ENCODE measurements at regions not wholly inside any gene's neighbourhood (a gene's known extent, or its start where the extent isn't known, plus 50 kb on each side); places are given as distances from the start of the nearest gene placed in this dataset.
"Not testable (repeated sequence)": the region's sequence is repeated elsewhere in the genome, so short reads cannot be mapped to it uniquely, and the experiment has no call there.

DNA sequence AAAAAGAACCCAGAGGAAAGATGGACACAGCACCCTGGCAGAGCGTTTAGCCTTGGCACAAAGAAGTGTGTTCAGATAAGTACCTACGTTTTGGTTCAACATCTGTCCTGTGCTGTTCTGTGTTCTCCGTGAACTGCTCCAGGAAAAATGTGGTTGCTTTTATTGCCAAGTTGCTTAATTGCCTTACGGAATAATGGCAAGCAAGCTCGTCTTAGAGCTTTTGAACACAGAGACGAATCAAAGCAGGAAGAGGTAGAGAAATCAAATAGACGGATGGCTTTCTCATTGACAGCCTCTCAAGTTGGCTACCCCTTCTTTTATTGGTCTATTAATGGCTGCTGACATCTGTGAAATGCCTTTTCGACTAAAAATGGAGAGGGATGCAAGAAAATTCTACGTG lies 911.1 kb upstream of the EEF2KMT start:
- DNase-seq = no peak

DNA sequence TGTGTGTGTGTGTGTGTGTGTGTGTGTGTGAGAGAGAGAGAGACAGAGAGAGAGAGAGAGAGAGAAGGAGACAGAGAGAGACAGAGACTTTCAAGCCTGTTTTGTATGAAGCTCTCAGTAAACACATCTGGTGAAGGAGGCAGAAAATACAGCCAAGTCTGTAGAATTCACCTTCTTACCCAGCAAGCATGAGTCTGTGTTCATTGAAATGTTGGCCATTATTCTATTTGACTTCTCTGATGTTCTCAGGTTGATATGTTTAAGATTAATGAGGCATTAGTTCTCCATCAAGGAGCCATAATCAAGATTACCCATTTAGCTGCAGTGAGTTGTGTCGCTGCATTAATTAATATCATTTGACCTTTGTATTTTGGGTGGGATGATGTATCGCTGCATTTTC lies 895.8 kb upstream of the EEF2KMT start:
- no peak for DNase-seq

DNA sequence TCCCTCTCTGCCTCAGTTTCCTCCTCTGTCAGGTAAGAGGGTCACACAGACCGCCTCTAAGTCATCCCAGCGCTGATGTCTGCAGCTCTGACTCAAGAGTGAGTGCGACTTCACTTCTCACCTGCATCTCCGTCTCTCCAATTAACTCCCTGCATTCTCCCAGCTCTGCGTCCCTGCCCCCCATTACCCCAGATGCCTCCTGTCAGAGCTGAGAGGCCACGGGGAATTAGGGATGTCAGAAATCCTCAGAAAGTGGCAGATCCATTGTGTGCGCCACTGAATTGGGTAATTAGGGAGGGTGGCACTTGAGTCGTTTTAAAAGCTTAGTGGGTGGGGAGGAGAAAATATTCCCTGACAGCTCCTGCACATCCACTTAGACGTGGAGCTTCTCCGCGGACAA lies 885.4 kb upstream of the EEF2KMT start:
- no peak for DNase-seq

DNA sequence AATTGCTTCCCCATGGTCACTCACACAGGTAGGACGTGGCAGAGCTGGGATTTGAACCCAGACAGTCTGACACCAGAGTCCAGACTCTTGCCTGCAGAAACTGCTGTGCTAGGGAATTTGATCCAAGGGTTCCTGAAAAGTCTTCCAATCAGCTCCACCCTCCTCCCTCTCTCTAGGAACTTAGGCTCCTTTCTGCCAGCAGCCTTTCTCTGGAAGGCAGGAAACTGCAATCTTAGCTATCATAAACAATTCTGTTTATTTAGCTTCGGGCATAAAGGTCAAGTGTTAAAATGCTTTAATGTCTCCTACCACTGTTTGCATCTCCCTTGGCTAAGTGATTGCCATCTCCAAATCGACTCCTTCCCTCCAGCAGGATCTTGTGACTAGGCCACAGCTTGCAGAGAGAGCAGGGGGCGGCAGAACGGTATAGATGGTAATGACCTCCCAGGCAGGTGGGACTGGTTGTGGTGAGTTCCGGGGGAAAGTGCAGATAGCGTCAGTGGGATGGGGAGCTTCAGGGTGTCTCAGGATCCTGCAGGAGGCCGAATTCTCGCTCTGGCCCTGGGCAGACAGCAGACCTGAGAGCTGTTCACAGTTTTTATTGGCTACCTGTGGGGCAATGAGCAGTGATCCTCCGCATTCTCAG lies 882.4 kb upstream of the EEF2KMT start:
- DNase-seq = no peak

DNA sequence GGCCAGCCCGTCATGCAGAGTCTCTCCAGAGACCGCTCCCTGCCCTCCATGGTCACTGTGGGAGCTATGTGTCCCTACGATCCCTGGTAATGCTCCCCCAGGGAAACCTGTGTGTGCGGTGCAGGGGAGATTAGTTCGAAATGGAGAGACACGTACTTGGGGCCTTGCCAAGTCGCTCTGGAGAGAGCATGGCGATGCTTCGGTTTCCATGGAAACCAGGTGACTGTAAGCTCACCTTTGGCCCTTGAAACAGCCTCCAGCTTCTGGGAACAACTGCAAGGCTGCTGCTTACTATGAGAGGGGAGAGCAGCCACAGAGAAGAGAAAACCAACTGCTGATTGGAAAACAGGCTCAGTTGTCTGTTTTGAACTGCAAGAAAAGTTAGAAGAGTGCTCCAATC lies 879.7 kb upstream of the EEF2KMT start:
- DNase-seq = no peak

DNA sequence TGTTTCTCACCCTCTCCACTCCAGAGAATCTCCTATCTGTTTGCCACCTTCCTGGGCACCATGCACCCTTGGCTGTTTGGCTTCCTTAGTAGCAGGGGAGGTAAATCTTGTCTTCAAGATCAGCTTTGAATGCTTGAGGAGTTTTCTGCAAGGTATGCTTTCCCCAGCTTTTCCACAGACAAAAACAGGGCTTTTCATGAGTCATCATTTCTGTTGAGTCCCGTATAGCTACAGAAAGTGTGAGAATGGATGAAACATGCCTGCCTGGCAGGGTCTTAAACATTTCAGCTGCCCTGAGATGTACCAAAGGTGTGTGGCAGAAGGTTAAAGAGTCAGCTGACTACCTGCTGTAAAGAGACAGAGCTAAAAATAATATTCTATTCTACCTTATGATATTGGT lies 875.2 kb upstream of the EEF2KMT start:
- DNase-seq = no peak

DNA sequence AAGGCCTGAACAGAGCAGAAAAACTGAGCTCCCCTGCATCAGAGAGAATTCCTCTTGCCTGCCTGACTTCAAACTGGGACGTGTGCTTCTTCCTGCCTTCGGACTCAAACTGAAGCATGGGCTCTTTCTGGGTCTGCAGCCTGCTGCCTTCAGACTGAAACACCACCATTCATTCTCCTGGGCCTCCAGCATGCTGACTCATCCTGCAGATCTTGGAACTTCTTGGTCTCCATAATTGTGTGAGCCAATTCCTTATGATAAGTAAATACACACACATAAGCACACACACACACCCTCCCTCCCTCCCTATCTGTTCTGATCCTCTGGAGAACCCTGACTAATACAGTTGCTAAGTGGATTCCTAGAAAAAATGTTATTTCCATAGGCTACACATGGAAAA lies 874.3 kb upstream of the EEF2KMT start:
- DNase-seq = no peak

DNA sequence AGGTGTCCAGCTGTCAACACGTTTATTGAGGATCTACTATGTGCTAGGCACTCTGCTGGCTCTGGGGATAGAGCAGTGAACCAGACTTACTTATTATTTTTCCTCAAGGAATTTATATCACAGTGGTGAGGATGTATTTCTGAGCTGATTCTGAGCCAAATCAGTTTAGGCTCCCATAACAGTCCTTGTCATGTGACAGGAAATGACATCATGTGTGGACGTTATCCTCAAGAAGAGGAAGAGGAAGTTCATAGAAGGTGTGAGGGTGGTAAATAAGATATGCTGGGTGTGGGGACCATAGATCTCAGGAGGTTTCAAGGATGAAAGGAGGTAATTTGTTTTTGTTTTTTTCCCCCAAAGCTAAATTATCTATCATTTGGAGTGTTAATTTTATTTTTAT lies 873.5 kb upstream of the EEF2KMT start:
- no peak for DNase-seq

DNA sequence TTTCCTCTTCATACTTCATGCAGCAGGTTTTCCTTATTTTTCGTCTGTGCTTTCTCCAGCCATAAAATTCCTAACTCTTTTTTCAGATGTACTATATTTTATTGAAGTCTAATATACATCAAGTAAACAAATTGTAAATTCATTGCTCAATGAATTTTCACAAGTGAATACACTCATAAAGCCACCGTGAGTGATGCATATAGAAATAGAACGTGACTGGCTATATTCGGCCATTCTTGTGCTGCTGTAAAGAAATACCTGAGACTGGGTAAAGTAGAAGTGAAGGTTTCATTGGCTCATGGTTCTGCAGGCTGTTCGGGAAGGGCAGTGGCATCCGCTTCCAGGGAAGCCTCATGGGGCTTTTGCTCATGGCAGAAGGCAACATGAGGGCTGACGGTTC lies 868.4 kb upstream of the EEF2KMT start:
- DNase-seq = no peak

DNA sequence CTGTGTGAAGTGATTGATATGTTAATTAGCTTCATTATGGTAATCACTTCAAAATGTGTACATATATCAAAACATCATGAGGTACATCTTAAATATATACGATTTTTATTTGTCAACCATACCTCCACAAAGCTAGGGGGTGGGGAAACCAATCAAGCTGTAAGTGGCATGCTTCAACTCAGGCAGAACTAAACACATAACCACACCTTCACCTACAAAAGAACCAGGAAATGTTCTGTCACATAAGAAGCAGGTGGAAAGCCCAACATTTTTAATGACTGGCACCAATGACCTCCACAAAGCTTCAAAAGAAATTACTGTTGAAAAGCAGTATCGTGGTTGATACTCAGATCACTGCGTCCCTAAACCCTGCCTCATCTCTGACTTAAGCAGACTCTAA lies 867.7 kb upstream of the EEF2KMT start:
- DNase-seq = no peak

DNA sequence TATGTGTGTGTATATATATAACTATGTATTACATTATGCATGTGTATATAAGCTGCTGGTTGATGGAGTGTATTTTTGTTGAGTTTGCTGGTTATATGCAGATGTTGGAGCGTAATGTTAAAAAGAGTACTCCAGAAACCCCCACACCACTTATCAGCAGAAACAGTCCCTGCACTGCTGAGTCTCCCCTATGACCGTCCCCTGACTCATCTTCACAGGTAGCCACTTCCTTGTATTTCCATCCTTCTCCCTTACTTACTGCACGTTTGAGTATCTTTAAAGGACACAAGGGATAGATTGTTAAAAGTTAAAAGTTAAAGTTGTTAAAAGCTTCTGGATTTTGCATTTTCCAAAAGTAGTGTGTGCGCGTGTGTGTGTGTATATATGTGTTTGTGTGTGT lies 853.9 kb upstream of the EEF2KMT start:
- no peak for DNase-seq

DNA sequence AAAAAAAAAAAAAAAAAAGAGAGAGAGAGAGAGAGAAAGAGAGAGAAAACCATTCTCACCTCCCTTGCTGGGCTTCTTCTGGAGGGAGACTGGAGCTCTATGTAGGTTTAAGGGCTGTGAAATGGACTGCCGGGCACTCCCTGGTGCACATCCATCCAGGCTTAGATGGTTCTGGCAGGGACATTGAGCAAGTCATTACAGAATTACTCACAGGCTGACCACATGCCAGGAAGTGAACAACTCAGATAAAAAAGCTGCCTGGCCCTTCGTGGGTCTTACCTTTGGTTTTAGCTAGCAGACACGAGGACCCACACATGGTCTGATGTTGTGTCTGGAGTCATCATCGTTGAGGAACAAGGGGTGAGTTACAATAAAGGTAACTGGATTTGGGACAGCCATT lies 847.4 kb upstream of the EEF2KMT start:
- no peak for DNase-seq

DNA sequence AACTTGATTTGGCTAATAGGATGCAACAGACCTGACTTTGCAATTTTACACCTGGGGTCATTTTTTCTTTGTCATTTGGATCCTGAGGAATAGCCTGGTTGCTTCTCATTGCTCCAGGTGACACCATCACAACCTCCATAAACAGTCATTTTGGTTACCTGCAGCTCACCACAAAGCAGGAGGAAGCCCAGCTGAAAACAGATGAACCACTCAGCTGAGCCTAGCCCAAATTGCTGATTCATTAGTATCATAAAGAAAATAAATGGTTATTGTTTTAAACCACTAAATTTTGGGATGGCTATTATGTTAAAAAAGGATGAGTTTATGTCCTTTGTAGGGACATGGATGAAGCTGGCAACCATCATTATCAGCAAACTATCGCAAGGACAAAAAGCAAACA lies 841.0 kb upstream of the EEF2KMT start:
- no peak for DNase-seq

DNA sequence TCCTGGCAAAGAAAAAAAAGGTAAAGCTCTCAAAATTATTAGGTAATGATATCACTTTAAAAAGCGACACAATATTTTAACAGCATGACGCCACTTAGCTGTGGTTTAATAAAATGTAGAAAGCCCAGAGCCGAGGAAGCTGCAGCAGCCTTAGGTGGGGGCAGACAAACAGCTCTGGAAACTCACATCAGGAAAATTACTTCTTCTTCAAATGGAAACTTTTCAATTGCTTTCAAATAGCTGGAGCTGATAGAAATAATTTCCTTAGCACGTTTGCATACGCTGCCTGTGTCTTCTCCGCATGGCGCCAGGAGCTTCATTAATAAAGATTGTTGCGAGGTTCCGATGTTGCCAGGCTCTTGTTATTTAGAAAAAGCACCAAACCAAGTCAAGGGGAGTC lies 835.3 kb upstream of the EEF2KMT start:
- no peak for DNase-seq

DNA sequence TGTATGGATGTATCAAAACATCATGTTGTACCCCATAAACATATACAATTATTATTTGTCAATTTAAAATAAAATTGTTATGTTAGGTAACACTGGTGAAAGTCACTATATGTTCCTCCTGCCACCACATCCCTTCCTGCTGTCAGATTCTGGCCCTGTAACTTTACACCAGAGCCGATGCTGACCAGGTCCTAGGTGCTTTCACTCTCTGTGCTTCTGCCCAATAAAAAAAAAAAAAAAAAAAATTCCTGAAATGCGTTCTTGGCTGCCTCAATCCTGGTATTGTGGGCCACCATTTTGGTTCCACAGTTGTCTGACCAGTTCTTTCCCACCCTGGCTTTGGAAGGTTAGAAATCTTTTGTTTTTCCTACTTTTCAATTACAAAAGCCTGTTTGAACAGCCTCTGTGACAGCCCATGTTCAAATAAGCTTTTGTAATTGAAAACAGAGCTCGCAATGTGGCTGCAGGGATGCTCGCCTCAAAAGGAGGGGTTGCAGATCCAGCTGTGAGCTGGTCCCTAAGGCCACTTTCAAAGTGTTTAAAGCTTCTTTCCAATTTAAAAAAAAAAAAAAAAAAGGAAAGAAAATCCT lies 831.0 kb upstream of the EEF2KMT start:
- peak; percentile 27 to 76 (median 49) for DNase-seq

DNA sequence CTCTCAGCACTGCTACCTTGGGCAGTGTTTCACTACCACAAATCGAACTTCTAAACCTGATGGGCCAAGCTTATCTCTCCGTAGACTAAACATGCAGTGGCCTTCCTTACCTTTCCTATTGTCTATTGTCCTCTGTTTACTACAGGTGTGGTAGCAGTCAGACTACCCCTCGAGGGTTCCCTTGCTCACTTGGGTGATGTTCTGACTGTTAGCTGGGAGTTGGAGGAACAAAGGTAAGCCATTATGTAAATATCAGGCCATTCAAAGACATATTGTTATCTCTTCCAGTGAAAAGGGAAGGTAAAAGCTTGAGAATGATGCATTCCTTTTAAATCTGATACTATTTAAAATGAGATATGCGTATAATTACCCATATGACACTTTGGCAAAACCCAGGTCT lies 828.3 kb upstream of the EEF2KMT start:
- DNase-seq = no peak

DNA sequence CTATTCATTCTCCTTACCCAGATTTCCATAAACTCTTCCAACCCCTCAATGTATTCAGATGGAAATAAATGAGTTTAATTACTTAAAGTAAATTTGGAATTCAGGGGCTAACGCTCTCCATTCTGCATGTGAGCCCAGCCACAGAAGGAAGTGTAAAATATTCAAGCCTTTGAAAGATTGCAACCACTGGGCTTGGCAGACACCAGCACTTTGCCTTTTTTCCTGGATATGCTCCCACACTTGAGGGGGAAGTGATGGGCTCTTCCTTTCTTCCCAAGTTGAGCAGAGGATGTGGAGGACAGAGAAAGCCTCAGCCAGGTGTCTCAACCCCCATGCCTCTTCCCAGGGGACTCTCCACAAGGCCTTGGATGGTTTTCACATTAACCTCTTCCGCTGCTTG lies 825.1 kb upstream of the EEF2KMT start:
- DNase-seq = peak in 2 of 3 donors; percentile 13 to 36

DNA sequence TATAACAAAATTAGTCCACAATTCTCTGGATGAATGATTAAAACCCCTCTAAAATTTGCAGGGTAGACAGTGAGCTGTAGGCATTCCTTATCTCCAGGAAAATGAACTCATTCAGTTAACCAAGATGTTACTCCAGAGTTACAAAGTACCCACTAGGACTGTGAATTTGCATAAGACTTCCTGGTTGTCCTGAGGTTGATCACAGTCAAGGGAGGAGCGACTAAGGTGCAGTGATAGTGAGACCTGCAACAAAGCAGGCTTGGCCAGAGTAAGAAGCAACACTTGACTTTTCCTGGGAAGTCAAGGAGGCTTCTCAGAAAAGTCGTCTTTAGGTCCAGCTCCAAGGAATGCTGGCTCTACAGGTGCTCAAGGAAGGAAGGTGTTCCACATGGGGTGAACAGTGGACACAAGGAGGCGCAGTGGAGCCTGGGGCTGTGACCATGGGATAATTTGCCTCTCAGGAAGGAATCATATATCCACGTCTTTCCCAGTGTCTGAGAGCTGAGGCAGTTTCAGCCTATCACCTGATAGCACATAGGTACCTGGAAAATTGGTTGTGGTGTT lies 821.1 kb upstream of the EEF2KMT start:
- no peak for DNase-seq

DNA sequence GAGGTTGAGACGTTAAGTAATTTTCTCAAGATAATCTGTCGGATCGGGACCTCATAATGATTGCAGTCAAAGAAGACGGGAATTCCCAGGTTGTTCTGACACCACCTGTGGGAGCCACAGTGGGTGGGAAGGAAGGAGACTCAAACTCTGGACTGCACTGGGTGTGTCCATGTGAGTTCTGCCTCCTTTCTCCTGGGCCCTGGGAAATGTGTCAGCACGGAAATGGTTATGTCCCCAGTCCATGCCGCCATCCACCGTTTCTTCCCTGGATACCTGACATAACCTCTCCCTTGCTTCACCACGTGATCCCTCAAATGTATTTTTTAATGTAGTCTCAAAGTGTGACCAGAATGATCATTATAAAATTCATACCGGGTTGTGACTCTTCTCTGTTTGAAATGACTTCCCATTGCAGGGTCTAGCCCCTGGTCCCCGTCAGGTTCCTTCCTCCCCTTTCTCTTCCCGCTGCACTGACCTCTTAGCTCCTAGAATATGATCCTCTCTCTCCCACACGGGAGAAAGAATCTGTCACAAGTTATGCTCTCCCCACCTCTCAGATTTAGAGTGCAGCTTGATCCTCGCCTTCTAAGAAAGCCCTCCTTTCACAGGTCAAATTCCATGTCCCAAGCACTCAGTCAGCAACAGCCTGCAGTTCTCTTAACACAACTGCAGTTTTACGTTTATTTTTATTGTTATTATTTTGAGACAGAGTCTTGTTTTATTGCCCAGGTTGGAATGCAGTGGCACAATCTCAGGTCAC lies 820.0 kb upstream of the EEF2KMT start:
- DNase-seq = no peak

DNA sequence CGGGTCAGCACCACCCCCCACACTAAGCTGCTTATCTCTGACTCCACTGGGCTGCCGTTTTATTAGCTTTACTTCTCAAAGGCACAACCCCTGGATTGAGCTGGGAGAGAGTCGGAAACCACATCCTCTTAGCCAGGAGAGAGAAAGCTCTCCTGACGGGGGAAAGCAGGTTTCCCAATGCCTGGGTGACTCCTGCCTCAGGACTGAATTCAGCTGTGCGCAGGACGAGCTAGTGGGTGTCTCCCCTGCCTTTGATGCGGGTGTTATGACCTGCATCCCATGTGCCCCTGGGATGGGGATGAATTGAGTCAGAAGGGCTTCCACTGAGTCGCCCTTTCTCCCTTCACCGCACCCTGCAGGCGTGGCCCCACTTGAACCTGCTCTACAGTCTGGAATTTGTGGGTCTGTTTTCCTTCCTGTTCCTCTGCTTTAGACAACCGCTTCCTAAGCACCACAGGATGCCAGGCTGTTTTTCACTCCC lies 819.2 kb upstream of the EEF2KMT start:
- DNase-seq = no peak

DNA sequence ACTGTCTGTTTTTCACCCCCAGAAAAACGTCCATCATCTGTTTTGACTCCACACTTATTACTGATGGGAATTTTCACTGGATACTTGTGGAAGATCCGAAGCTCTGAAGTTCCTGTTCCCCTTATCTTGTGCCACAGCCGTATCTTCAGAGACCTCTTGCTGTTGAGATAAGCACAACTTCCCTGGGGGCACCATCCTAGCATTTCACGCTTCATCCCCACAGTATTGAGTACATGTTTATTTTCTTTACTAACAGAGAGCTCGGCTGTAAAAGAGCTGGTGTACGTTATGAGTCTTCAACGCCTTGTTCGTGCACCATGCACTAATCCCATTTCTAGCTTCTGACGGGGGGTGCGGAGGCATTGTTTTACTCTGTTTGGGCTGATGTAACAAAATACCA lies 813.6 kb upstream of the EEF2KMT start:
- DNase-seq = no peak

DNA sequence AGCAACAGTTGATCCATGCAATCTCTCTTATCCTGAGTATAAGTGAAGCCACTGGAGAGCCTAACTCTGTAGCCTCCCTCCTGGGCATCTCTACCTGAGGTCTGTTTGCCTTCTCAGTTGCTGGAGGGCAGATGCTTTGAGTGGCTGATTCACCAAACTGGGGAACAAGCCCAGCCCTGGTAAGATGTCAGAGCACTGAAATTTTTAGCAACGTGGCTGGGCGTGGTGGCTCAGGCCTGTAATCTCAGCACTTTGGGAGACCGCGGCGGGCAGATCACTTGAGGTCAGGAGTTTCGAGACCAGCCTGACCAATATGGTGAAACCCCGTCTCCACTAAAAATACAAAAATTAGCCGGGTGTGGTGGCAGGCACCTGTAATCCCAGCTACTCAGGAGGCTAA lies 812.0 kb upstream of the EEF2KMT start:
- DNase-seq = not testable (repeated sequence)

DNA sequence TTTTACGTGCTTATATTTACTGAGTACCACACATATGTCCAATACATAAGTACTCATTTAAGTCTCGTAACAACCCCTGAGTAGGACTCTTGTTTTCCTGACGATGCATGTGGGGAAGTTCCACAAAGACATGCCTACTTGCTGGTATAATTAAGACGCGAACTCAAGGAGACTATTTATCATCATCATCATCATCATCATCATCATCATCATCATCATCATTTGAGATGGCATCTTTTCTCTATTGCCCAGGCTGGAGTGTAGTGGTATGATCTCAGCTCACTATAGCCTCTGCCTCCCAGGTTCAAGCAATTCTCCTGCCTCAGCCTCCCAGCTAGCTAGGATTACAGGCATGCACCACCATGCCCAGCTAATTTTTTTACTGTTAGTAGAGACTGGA lies 809.9 kb upstream of the EEF2KMT start:
- no peak for DNase-seq

All from muscle of back (tissue), 3 donors.